Karpas-422 (cell line): ENCODE measurements at regions not wholly inside any gene's neighbourhood (a gene's known extent, or its start where the extent isn't known, plus 50 kb on each side); places are given as distances from the start of the nearest gene placed in this dataset.

Experiments
- DNase-seq: peaks from one replicate; pipeline ENCODE4 v3.0.0-alpha.2; 2015
- H2AFZ ChIP-seq: fragments of 200-600 bp; sonication (generic); 2 replicates; pipeline ENCODE4 v1.6.1; 2014; ENCODE audit warnings: antibody characterized with exemption, low read length, mixed read lengths
- H3K27ac ChIP-seq: fragments of 200-600 bp; sonication (generic); 2 replicates; pipeline ENCODE4 v1.5.1; 2014; ENCODE audit warnings: mild to moderate bottlenecking, low read length, moderate library complexity
- H3K27me3 ChIP-seq: fragments of 200-600 bp; sonication (generic); 2 replicates; pipeline ENCODE4 v1.6.1; 2014; ENCODE audit warnings: low read length, mixed read lengths
- H3K36me3 ChIP-seq: fragments of 200-600 bp; sonication (generic); 2 replicates; pipeline ENCODE4 v1.6.1; 2014; ENCODE audit warnings: low read length, mixed read lengths; ENCODE audit not compliant: insufficient read depth
- H3K4me1 ChIP-seq: fragments of 200-600 bp; sonication (generic); 2 replicates; pipeline ENCODE4 v1.6.1; 2014; ENCODE audit warnings: mild to moderate bottlenecking, low read length, mixed read lengths
- H3K4me2 ChIP-seq: fragments of 200-600 bp; sonication (generic); 2 replicates; pipeline ENCODE4 v1.6.1; 2014; ENCODE audit warnings: low read length, low read depth, mild to moderate bottlenecking; ENCODE audit not compliant: poor library complexity, severe bottlenecking
- H3K4me3 ChIP-seq: fragments of 200-600 bp; sonication (generic); 2 replicates; pipeline ENCODE4 v1.5.1; 2014; ENCODE audit warnings: mild to moderate bottlenecking, antibody characterized with exemption, low read length, mixed read lengths
- H3K79me2 ChIP-seq: fragments of 200-600 bp; sonication (generic); 2 replicates; pipeline ENCODE4 v1.6.1; 2014; ENCODE audit warnings: mild to moderate bottlenecking, low read length, mixed read lengths
- H3K9ac ChIP-seq: fragments of 200-600 bp; sonication (generic); 2 replicates; pipeline ENCODE4 v1.6.0; 2014; ENCODE audit warnings: low read length
- H3K9me2 ChIP-seq: fragments of 200-600 bp; sonication (generic), shearing (Covaris generic); replicated peaks from 2 replicates; pipeline ENCODE4 v1.6.0; 2014; ENCODE audit warnings: mild to moderate bottlenecking, low read length, moderate library complexity; ENCODE audit not compliant: insufficient read depth
- H3K9me3 ChIP-seq: fragments of 300-700, 200-600 bp; sonication (generic); 2 replicates; pipeline ENCODE4 v1.6.1; 2014; ENCODE audit warnings: low read length, mixed read lengths
- H4K20me1 ChIP-seq: fragments of 200-600 bp; sonication (generic); 2 replicates; pipeline ENCODE4 v1.6.1; 2014; ENCODE audit warnings: mild to moderate bottlenecking, antibody characterized with exemption, low read length, low read depth; ENCODE audit not compliant: insufficient read depth

- no peak overlapping the region for H3K27ac ChIP-seq
- DNase-seq, result no peak
- no peaks in the 10 kb centered on the region for H3K9me2 ChIP-seq
- no peaks in the 10 kb centered on the region for H3K27me3 ChIP-seq
- no peaks in the 10 kb centered on the region for H3K4me1 ChIP-seq
- no peaks in the 10 kb centered on the region for H3K9me3 ChIP-seq
- H3K79me2 ChIP-seq, result no peaks in the 10 kb centered on the region
- H3K9ac ChIP-seq, result no peak overlapping the region
- no peak overlapping the region for H3K4me3 ChIP-seq
- no peak overlapping the region for H2AFZ ChIP-seq
- H3K36me3 ChIP-seq, result no peaks in the 10 kb centered on the region
- no peaks in the 10 kb centered on the region for H4K20me1 ChIP-seq
- H3K4me2 ChIP-seq, result no peak overlapping the region
These were observed 85.8 kb downstream of the CEBPB start for GRCh38 chr20:50276119-50277063.

GRCh38 chr20:50277064-50277415 lies 86.4 kb downstream of the CEBPB start:
- Histone ChIP-seq H3K4me1 (no peaks in the 10 kb centered on the region), H3K4me3 (no peak overlapping the region), H3K79me2 (no peaks in the 10 kb centered on the region), H3K36me3 (no peaks in the 10 kb centered on the region), H4K20me1 (no peaks in the 10 kb centered on the region), H3K27me3 (no peaks in the 10 kb centered on the region), H3K9me3 (no peaks in the 10 kb centered on the region), H3K9ac (no peak overlapping the region), H2AFZ (no peak overlapping the region), H3K27ac (no peak overlapping the region), H3K9me2 (no peaks in the 10 kb centered on the region), H3K4me2 (no peak overlapping the region)
- DNase-seq, result no peak

GRCh38 chr20:50277460-50278376 lies 87.1 kb downstream of the CEBPB start:
- Histone ChIP-seq H4K20me1 (no peaks in the 10 kb centered on the region), H3K27me3 (no peaks in the 10 kb centered on the region), H3K27ac (no peak overlapping the region), H3K4me3 (no peak overlapping the region), H3K9ac (no peak overlapping the region), H3K79me2 (no peaks in the 10 kb centered on the region), H3K9me2 (no peaks in the 10 kb centered on the region), H3K9me3 (no peaks in the 10 kb centered on the region), H3K36me3 (no peaks in the 10 kb centered on the region), H2AFZ (no peak overlapping the region), H3K4me2 (no peak overlapping the region), H3K4me1 (no peaks in the 10 kb centered on the region)
- DNase-seq, result no peak

GRCh38 chr20:50278377-50278683 lies 87.7 kb downstream of the CEBPB start:
- no peaks in the 10 kb centered on the region for H3K27me3 ChIP-seq
- DNase-seq, result no peak
- H3K9me2 ChIP-seq, result no peaks in the 10 kb centered on the region
- H3K36me3 ChIP-seq, result no peaks in the 10 kb centered on the region
- no peak overlapping the region for H3K9ac ChIP-seq
- no peak overlapping the region for H3K27ac ChIP-seq
- H3K9me3 ChIP-seq, result no peaks in the 10 kb centered on the region
- no peaks in the 10 kb centered on the region for H3K4me1 ChIP-seq
- H4K20me1 ChIP-seq, result no peaks in the 10 kb centered on the region
- no peak overlapping the region for H3K4me2 ChIP-seq
- H3K4me3 ChIP-seq, result no peak overlapping the region
- H2AFZ ChIP-seq, result no peak overlapping the region
- no peaks in the 10 kb centered on the region for H3K79me2 ChIP-seq

GRCh38 chr20:50278684-50279531 lies 88.3 kb downstream of the CEBPB start:
- no peak overlapping the region for H3K27ac ChIP-seq
- H3K9ac ChIP-seq, result no peak overlapping the region

GRCh38 chr20:50279988-50280850 lies 89.6 kb downstream of the CEBPB start:
- H2AFZ ChIP-seq, result no peak overlapping the region
- H3K4me3 ChIP-seq, result no peak overlapping the region
- no peaks in the 10 kb centered on the region for H3K9me2 ChIP-seq
- no peaks in the 10 kb centered on the region for H4K20me1 ChIP-seq
- H3K9ac ChIP-seq, result no peak overlapping the region
- no peaks in the 10 kb centered on the region for H3K9me3 ChIP-seq
- H3K4me1 ChIP-seq, result 0 out of 2 replicates have a peak, but pooled peaks cover under 1% of the 10 kb centered on the region
- no peak overlapping the region for H3K27ac ChIP-seq
- H3K4me2 ChIP-seq, result no peak overlapping the region
- H3K79me2 ChIP-seq, result no peaks in the 10 kb centered on the region
- no peaks in the 10 kb centered on the region for H3K27me3 ChIP-seq
- DNase-seq, result no peak
- no peaks in the 10 kb centered on the region for H3K36me3 ChIP-seq

More at GRCh38 chr20:50278684-50279531, 88.3 kb downstream of the CEBPB start:
- Histone ChIP-seq H2AFZ (no peak overlapping the region), H3K79me2 (no peaks in the 10 kb centered on the region), H3K4me2 (no peak overlapping the region), H3K27me3 (no peaks in the 10 kb centered on the region), H3K4me3 (no peak overlapping the region), H3K36me3 (no peaks in the 10 kb centered on the region), H3K4me1 (no peaks in the 10 kb centered on the region), H4K20me1 (no peaks in the 10 kb centered on the region), H3K9me2 (no peaks in the 10 kb centered on the region), H3K9me3 (no peaks in the 10 kb centered on the region)
- no peak for DNase-seq

GRCh38 chr20:50280851-50281655 lies 90.4 kb downstream of the CEBPB start:
- H2AFZ ChIP-seq, result no peak overlapping the region
- H3K4me1 ChIP-seq, result peaks cover 9% of the 10 kb centered on the region
- H3K27ac ChIP-seq, result no peak overlapping the region
- H3K9ac ChIP-seq, result no peak overlapping the region
- no peak overlapping the region for H3K4me2 ChIP-seq
- no peaks in the 10 kb centered on the region for H3K9me2 ChIP-seq
- H3K4me3 ChIP-seq, result no peak overlapping the region
- H3K79me2 ChIP-seq, result no peaks in the 10 kb centered on the region
- no peak for DNase-seq
- H3K27me3 ChIP-seq, result no peaks in the 10 kb centered on the region
- no peaks in the 10 kb centered on the region for H3K9me3 ChIP-seq
- no peaks in the 10 kb centered on the region for H3K36me3 ChIP-seq
- no peaks in the 10 kb centered on the region for H4K20me1 ChIP-seq
